IMR-90 (cell line): ENCODE measurements at regions not wholly inside any gene's neighbourhood (a gene's known extent, or its start where the extent isn't known, plus 50 kb on each side); places are given as distances from the start of the nearest gene placed in this dataset.

ENCODE experiments used
- ATAC-seq: fragments of 200-7000 bp; cut with Tn5 transposase; 2 replicates; pipeline ENCODE4 v1.9.1; 2020; ENCODE audit warnings: low read depth, mild to moderate bottlenecking, moderate library complexity
- BruUV-seq: library from RNA; stranded (reverse); fragments of 400-500 nt; replicated peaks from 2 replicates; lab custom pipeline; 2021; lab: Mats Ljungman, UMichigan
- CTCF ChIA-PET: fragments of 300-600 bp; formaldehyde crosslinking; extraction: SDS; loops from one replicate; lab custom pipeline; 2021; ENCODE audit warnings: antibody characterized with exemption; lab: Yijun Ruan, JAX
- POLR2A ChIA-PET: fragments of 300-600 bp; sonication (Branson Sonifier 250); formaldehyde crosslinking; loops from one replicate; lab custom pipeline; 2022; ENCODE audit warnings: antibody characterized with exemption; ENCODE audit not compliant: unreplicated experiment; lab: Charles Lee
- DNase-seq: peaks from one replicate; pipeline ENCODE4 v3.0.0; 2013
- H2AFZ ChIP-seq: replicated peaks from 2 replicates; pipeline ENCODE3; 2013; ENCODE audit warnings: low read length, mild to moderate bottlenecking; ENCODE audit not compliant: poor library complexity
- H2AK5ac ChIP-seq: 2 replicates; pipeline ENCODE4 v1.6.1; 2013; ENCODE audit warnings: low read depth, low read length, inconsistent platforms
- H2AK9ac ChIP-seq: replicated peaks from 2 replicates; pipeline ENCODE3; 2013; ENCODE audit warnings: mild to moderate bottlenecking, low read depth, low read length, moderate library complexity; ENCODE audit not compliant: poor library complexity
- H2BK120ac ChIP-seq: 2 replicates; pipeline ENCODE4 v1.6.1; 2013; ENCODE audit warnings: low read depth, low read length, inconsistent platforms
- H2BK15ac ChIP-seq: 3 replicates; pipeline ENCODE4 v1.6.1; 2013; ENCODE audit warnings: low read depth, low read length, inconsistent platforms
- H2BK20ac ChIP-seq: 2 replicates; pipeline ENCODE4 v1.6.1; 2013; ENCODE audit warnings: low read depth, mild to moderate bottlenecking, inconsistent platforms, low read length, moderate library complexity
- H2BK5ac ChIP-seq: 2 replicates; pipeline ENCODE4 v1.6.1; 2013; ENCODE audit warnings: mild to moderate bottlenecking, low read depth, low read length, inconsistent platforms; ENCODE audit not compliant: poor library complexity, severe bottlenecking
- H3K14ac ChIP-seq: replicated peaks from 2 replicates; pipeline ENCODE4 v1.6.1; 2013; ENCODE audit warnings: low read depth, low read length, inconsistent platforms
- H3K18ac ChIP-seq: 2 replicates; pipeline ENCODE4 v1.6.1; 2013; ENCODE audit warnings: low read depth, low read length, control low read depth
- H3K23ac ChIP-seq: 2 replicates; pipeline ENCODE4 v1.6.1; 2013; ENCODE audit warnings: low read depth, low read length, inconsistent platforms
- H3K27ac ChIP-seq: 2 replicates; pipeline ENCODE4 v1.5.1; 2013; ENCODE audit warnings: mild to moderate bottlenecking, control low read depth, low read length; ENCODE audit not compliant: insufficient read depth
- H3K27me3 ChIP-seq: 2 replicates; pipeline ENCODE4 v1.6.1; 2013; ENCODE audit warnings: low read length; ENCODE audit not compliant: control insufficient read depth, insufficient read depth
- H3K36me3 ChIP-seq: 2 replicates; pipeline ENCODE4 v1.6.1; 2013; ENCODE audit warnings: low read length, mixed read lengths; ENCODE audit not compliant: control insufficient read depth, insufficient read depth
- H3K4ac ChIP-seq: 2 replicates; pipeline ENCODE4 v1.6.1; 2013; ENCODE audit warnings: low read depth, low read length, inconsistent platforms
- H3K4me1 ChIP-seq: 2 replicates; pipeline ENCODE4 v1.6.1; 2013; ENCODE audit warnings: low read length, mixed read lengths; ENCODE audit not compliant: control insufficient read depth, insufficient read depth
- H3K4me2 ChIP-seq: 2 replicates; pipeline ENCODE4 v1.6.1; 2013; ENCODE audit warnings: low read depth, mild to moderate bottlenecking, control low read depth, low read length, moderate library complexity
- H3K4me3 ChIP-seq: 2 replicates; pipeline ENCODE4 v1.5.1; 2013; ENCODE audit warnings: low read depth, mild to moderate bottlenecking, control low read depth, low read length, moderate library complexity; ENCODE audit not compliant: insufficient read depth
- H3K56ac ChIP-seq: 2 replicates; pipeline ENCODE4 v1.6.1; 2013; ENCODE audit warnings: low read length, inconsistent platforms; ENCODE audit not compliant: insufficient read depth; ENCODE audit errors: extremely low read depth
- H3K79me1 ChIP-seq, 2 experiments: 2 replicates each; pipeline ENCODE4 v1.6.1; 2013; ENCODE audit warnings: low read length in 2 of 2, inconsistent platforms in 1 of 2, low read depth in 1 of 2
- H3K9ac ChIP-seq: 2 replicates; pipeline ENCODE4 v1.6.1; 2013; ENCODE audit warnings: low read depth, low read length, control low read depth
- H3K9me1 ChIP-seq: 2 replicates; pipeline ENCODE4 v1.6.1; 2013; ENCODE audit warnings: low read length, inconsistent platforms; ENCODE audit not compliant: insufficient read depth
- H3K9me3 ChIP-seq: 2 replicates; pipeline ENCODE4 v1.6.1; 2013; ENCODE audit warnings: low read length; ENCODE audit not compliant: control insufficient read depth, insufficient read depth
- H4K20me1 ChIP-seq: 2 replicates; pipeline ENCODE4 v1.6.1; 2013; ENCODE audit warnings: low read length, inconsistent platforms; ENCODE audit not compliant: insufficient read depth
- H4K5ac ChIP-seq: 2 replicates; pipeline ENCODE4 v1.6.1; 2013; ENCODE audit warnings: mild to moderate bottlenecking, low read depth, low read length, control low read depth
- H4K8ac ChIP-seq, 2 experiments: 2 replicates each; pipeline ENCODE4 v1.6.1; 2013; ENCODE audit warnings: low read depth in 2 of 2, low read length in 2 of 2, control low read depth in 1 of 2, inconsistent platforms in 1 of 2
- H4K91ac ChIP-seq: 2 replicates; pipeline ENCODE4 v1.6.1; 2013; ENCODE audit warnings: low read depth, low read length, inconsistent platforms; ENCODE audit not compliant: insufficient read depth
- BHLHE40 ChIP-seq: fragments of 150-350 bp; IDR thresholded peaks from 2 replicates; pipeline ENCODE4 v1.6.1; 2016; ENCODE audit warnings: mild to moderate bottlenecking, low read depth, low read length
- CEBPB ChIP-seq: IDR thresholded peaks from 2 replicates; pipeline ENCODE4 v1.6.1; 2012; ENCODE audit warnings: low read depth, low read length, improper control_type of control experiment
- CHD1 ChIP-seq: IDR thresholded peaks from 2 replicates; pipeline ENCODE4 v1.6.1; 2012; ENCODE audit warnings: low read depth, low read length, improper control_type of control experiment
- FOS ChIP-seq: fragments of 150-350 bp; IDR thresholded peaks from 2 replicates; pipeline ENCODE4 v1.6.1; 2016; ENCODE audit warnings: low read depth, low read length
- MAFK ChIP-seq: IDR thresholded peaks from 2 replicates; pipeline ENCODE4 v1.6.1; 2012; ENCODE audit warnings: low read depth, low read length, improper control_type of control experiment
- MAZ ChIP-seq: IDR thresholded peaks from 2 replicates; pipeline ENCODE4 v1.6.1; 2012; ENCODE audit warnings: low read depth, mild to moderate bottlenecking, low read length, improper control_type of control experiment, moderate library complexity, borderline replicate concordance
- MXI1 ChIP-seq: IDR thresholded peaks from 2 replicates; pipeline ENCODE4 v1.6.1; 2012; ENCODE audit warnings: low read depth, mild to moderate bottlenecking, low read length, moderate library complexity, borderline replicate concordance
- NFE2L2 ChIP-seq: fragments of 150-350 bp; IDR thresholded peaks from 2 replicates; pipeline ENCODE4 v1.6.1; 2016; ENCODE audit warnings: low read depth, mild to moderate bottlenecking, low read length
- POLR2A ChIP-seq: IDR thresholded peaks from 2 replicates; pipeline ENCODE4 v1.6.1; 2012; ENCODE audit warnings: mild to moderate bottlenecking, low read depth, low read length
- RAD21 ChIP-seq: IDR thresholded peaks from 2 replicates; pipeline ENCODE4 v1.6.1; 2012; ENCODE audit warnings: low read length, improper control_type of control experiment
- RCOR1 ChIP-seq: IDR thresholded peaks from 2 replicates; pipeline ENCODE4 v1.6.1; 2012; ENCODE audit warnings: mild to moderate bottlenecking, low read length, improper control_type of control experiment; ENCODE audit not compliant: insufficient replicate concordance
- RFX5 ChIP-seq: IDR thresholded peaks from 2 replicates; pipeline ENCODE4 v1.8.0; 2012; ENCODE audit warnings: low read depth, mild to moderate bottlenecking, low read length, moderate library complexity
- SMC3 ChIP-seq: fragments of 150-350 bp; IDR thresholded peaks from 2 replicates; pipeline ENCODE4 v1.6.1; 2016; ENCODE audit warnings: low read depth, mild to moderate bottlenecking, antibody characterized with exemption, low read length, moderate library complexity
- WGBS, 2 experiments: methylation state at CpG; one replicate each; pipeline versions ENCODE4 v1.1.5 to v1.1.7; 2013; ENCODE audit warnings: missing lambda C conversion rate in 2 of 2; ENCODE audit not compliant: insufficient read length in 1 of 2; ENCODE audit errors: extremely low coverage in 2 of 2; 5-methylcytosine and 5-hydroxymethylcytosine counted together
- dilution Hi-C: fragments of 300-500 bp; cut with HindIII; formaldehyde crosslinking; loops from one replicate; pipeline ENCODE4 v1.14.3; 2018; ENCODE audit warnings: low sequenced_read_pairs; ENCODE audit not compliant: unreplicated experiment
- in situ Hi-C: fragments of 300-500 bp; cut with MboI; formaldehyde crosslinking; loops from 3 replicates; pipeline ENCODE4 v1.14.3; 2019; ENCODE audit warnings: low sequenced_read_pairs, inconsistent platforms, mixed read lengths
- intact Hi-C: fragments of 100-400 bp; cut with micrococcal nuclease; formaldehyde crosslinking; loops from 2 replicates; pipeline ENCODE4 v1.10.0; 2022
- TF ChIP-seq, protein P1 (sequence below): fragments of 150-350 bp; IDR thresholded peaks from 2 replicates; pipeline ENCODE4 v1.6.1; 2016; ENCODE audit warnings: low read depth, mild to moderate bottlenecking, low read length, moderate library complexity, borderline replicate concordance
- TF ChIP-seq, protein P2 (sequence below): conservative IDR thresholded peaks from 2 replicates; pipeline ENCODE4 v1.5.1; 2012; ENCODE audit warnings: mild to moderate bottlenecking, low read depth, low read length, improper control_type of control experiment
- TF ChIP-seq, protein P3 (sequence below): fragments of 150-350 bp; IDR thresholded peaks from 2 replicates; pipeline ENCODE4 v1.6.1; 2017; ENCODE audit warnings: mild to moderate bottlenecking, antibody characterized with exemption, low read length, low read depth

- H3K27ac ChIP-seq: no peak overlapping the region
- POLR2A ChIA-PET: no interaction called here
- CTCF ChIA-PET: no interaction called here
- no peak for TF ChIP-seq BHLHE40
- TF ChIP-seq, protein P1, sequence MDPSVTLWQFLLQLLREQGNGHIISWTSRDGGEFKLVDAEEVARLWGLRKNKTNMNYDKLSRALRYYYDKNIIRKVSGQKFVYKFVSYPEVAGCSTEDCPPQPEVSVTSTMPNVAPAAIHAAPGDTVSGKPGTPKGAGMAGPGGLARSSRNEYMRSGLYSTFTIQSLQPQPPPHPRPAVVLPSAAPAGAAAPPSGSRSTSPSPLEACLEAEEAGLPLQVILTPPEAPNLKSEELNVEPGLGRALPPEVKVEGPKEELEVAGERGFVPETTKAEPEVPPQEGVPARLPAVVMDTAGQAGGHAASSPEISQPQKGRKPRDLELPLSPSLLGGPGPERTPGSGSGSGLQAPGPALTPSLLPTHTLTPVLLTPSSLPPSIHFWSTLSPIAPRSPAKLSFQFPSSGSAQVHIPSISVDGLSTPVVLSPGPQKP: no peak
- TF ChIP-seq RCOR1: no peak
- TF ChIP-seq RFX5: no peak
- no peak for TF ChIP-seq NFE2L2
- TF ChIP-seq MAFK: no peak
- TF ChIP-seq CHD1: no peak
- no peak for TF ChIP-seq FOS
- TF ChIP-seq CEBPB: no peak
- TF ChIP-seq RAD21: no peak
- TF ChIP-seq MXI1: no peak
- TF ChIP-seq POLR2A: no peak
- TF ChIP-seq, protein P2, sequence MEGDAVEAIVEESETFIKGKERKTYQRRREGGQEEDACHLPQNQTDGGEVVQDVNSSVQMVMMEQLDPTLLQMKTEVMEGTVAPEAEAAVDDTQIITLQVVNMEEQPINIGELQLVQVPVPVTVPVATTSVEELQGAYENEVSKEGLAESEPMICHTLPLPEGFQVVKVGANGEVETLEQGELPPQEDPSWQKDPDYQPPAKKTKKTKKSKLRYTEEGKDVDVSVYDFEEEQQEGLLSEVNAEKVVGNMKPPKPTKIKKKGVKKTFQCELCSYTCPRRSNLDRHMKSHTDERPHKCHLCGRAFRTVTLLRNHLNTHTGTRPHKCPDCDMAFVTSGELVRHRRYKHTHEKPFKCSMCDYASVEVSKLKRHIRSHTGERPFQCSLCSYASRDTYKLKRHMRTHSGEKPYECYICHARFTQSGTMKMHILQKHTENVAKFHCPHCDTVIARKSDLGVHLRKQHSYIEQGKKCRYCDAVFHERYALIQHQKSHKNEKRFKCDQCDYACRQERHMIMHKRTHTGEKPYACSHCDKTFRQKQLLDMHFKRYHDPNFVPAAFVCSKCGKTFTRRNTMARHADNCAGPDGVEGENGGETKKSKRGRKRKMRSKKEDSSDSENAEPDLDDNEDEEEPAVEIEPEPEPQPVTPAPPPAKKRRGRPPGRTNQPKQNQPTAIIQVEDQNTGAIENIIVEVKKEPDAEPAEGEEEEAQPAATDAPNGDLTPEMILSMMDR: no peak
- TF ChIP-seq, protein P3, sequence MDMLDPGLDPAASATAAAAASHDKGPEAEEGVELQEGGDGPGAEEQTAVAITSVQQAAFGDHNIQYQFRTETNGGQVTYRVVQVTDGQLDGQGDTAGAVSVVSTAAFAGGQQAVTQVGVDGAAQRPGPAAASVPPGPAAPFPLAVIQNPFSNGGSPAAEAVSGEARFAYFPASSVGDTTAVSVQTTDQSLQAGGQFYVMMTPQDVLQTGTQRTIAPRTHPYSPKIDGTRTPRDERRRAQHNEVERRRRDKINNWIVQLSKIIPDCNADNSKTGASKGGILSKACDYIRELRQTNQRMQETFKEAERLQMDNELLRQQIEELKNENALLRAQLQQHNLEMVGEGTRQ: no peak
- no peak for TF ChIP-seq SMC3
- TF ChIP-seq MAZ: no peak
- H3K79me1 ChIP-seq: no peaks in the 10 kb centered on the region
- H4K5ac ChIP-seq: no peak overlapping the region
- H3K56ac ChIP-seq: no peak overlapping the region
- H3K14ac ChIP-seq: no peak overlapping the region
- peaks cover 6% of the 10 kb centered on the region for H3K9me3 ChIP-seq
- no peak overlapping the region for H3K9ac ChIP-seq
- H3K4me2 ChIP-seq: no peak overlapping the region
- intact Hi-C loops: no loop called here
- no peak overlapping the region for H3K4me3 ChIP-seq
- no peak overlapping the region for H2BK15ac ChIP-seq
- H3K9me1 ChIP-seq: no peaks in the 10 kb centered on the region
- H2BK120ac ChIP-seq: no peak overlapping the region
- no peak overlapping the region for H3K23ac ChIP-seq
- no peak overlapping the region for H2AK9ac ChIP-seq
- no peak overlapping the region for H2AFZ ChIP-seq
- DNase-seq (no peak), ATAC-seq (no peak)
- WGBS, 2 experiments: 0% methylated on average over 1 of the region's 3 CpGs; no CpG with 5 or more reads in 1 of the 2 experiments
- H3K18ac ChIP-seq: no peak overlapping the region
- dilution Hi-C loops: no loop called here
- H3K4me1 ChIP-seq: no peaks in the 10 kb centered on the region
- in situ Hi-C loops: no loop called here
- no peak overlapping the region for H4K91ac ChIP-seq
- H4K8ac ChIP-seq: no peak overlapping the region
- no peak overlapping the region for H2BK5ac ChIP-seq
- no peaks in the 10 kb centered on the region for H3K27me3 ChIP-seq
- no peak overlapping the region for H2AK5ac ChIP-seq
- no peak overlapping the region for H2BK20ac ChIP-seq
- H3K4ac ChIP-seq: no peak overlapping the region
- no peaks in the 10 kb centered on the region for H3K36me3 ChIP-seq
- no TSS peak for BruUV-seq
- no peaks in the 10 kb centered on the region for H4K20me1 ChIP-seq
Measured at GRCh38 chr1:208988811-208989222, 594.7 kb upstream of the CAMK1G start.
